Karpas-422 (cell line): ENCODE measurements at regions not wholly inside any gene's neighbourhood (a gene's known extent, or its start where the extent isn't known, plus 50 kb on each side); places are given as distances from the start of the nearest gene placed in this dataset.

Experiments
- DNase-seq: peaks from one replicate; pipeline ENCODE4 v3.0.0-alpha.2; 2015
- H2AFZ ChIP-seq: fragments of 200-600 bp; sonication (generic); 2 replicates; pipeline ENCODE4 v1.6.1; 2014; ENCODE audit warnings: antibody characterized with exemption, low read length, mixed read lengths
- H3K27ac ChIP-seq: fragments of 200-600 bp; sonication (generic); 2 replicates; pipeline ENCODE4 v1.5.1; 2014; ENCODE audit warnings: mild to moderate bottlenecking, low read length, moderate library complexity
- H3K27me3 ChIP-seq: fragments of 200-600 bp; sonication (generic); 2 replicates; pipeline ENCODE4 v1.6.1; 2014; ENCODE audit warnings: low read length, mixed read lengths
- H3K36me3 ChIP-seq: fragments of 200-600 bp; sonication (generic); 2 replicates; pipeline ENCODE4 v1.6.1; 2014; ENCODE audit warnings: low read length, mixed read lengths; ENCODE audit not compliant: insufficient read depth
- H3K4me1 ChIP-seq: fragments of 200-600 bp; sonication (generic); 2 replicates; pipeline ENCODE4 v1.6.1; 2014; ENCODE audit warnings: mild to moderate bottlenecking, low read length, mixed read lengths
- H3K4me2 ChIP-seq: fragments of 200-600 bp; sonication (generic); 2 replicates; pipeline ENCODE4 v1.6.1; 2014; ENCODE audit warnings: low read length, low read depth, mild to moderate bottlenecking; ENCODE audit not compliant: poor library complexity, severe bottlenecking
- H3K4me3 ChIP-seq: fragments of 200-600 bp; sonication (generic); 2 replicates; pipeline ENCODE4 v1.5.1; 2014; ENCODE audit warnings: mild to moderate bottlenecking, antibody characterized with exemption, low read length, mixed read lengths
- H3K79me2 ChIP-seq: fragments of 200-600 bp; sonication (generic); 2 replicates; pipeline ENCODE4 v1.6.1; 2014; ENCODE audit warnings: mild to moderate bottlenecking, low read length, mixed read lengths
- H3K9ac ChIP-seq: fragments of 200-600 bp; sonication (generic); 2 replicates; pipeline ENCODE4 v1.6.0; 2014; ENCODE audit warnings: low read length
- H3K9me2 ChIP-seq: fragments of 200-600 bp; sonication (generic), shearing (Covaris generic); replicated peaks from 2 replicates; pipeline ENCODE4 v1.6.0; 2014; ENCODE audit warnings: mild to moderate bottlenecking, low read length, moderate library complexity; ENCODE audit not compliant: insufficient read depth
- H3K9me3 ChIP-seq: fragments of 300-700, 200-600 bp; sonication (generic); 2 replicates; pipeline ENCODE4 v1.6.1; 2014; ENCODE audit warnings: low read length, mixed read lengths
- H4K20me1 ChIP-seq: fragments of 200-600 bp; sonication (generic); 2 replicates; pipeline ENCODE4 v1.6.1; 2014; ENCODE audit warnings: mild to moderate bottlenecking, antibody characterized with exemption, low read length, low read depth; ENCODE audit not compliant: insufficient read depth

DNA sequence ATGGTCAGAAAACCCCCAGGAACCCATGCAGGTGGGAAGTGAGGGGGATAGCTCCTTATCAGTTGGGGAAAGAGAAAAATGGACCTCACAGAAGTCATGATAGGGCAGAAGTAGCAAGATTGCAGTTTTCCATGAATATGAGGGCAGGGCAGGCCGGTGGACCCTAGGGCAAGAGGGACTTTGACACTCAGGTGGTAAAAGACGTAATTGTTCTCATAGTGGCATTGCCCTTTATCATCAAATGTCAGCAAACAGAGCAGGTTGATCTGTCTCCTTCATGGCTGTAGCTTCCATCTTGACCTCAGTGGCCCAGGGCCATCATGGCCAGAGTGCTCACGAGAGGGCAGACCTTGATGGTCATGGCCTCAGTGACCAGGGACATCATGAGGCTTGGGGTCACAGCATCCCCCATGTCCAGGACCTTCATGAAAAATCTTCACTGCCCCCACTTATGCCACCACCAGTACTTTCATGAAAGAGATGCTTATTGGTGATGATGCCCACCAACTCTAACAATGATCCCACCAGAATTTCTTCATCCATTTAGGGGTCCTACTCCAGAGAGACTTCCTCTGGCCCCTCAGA lies 127.1 kb downstream of the SNX19 start:
- no peaks in the 10 kb centered on the region for H3K9me3 ChIP-seq
- H3K4me2 ChIP-seq, result no peak overlapping the region
- H3K4me3 ChIP-seq, result no peak overlapping the region
- no peaks in the 10 kb centered on the region for H3K36me3 ChIP-seq
- no peaks in the 10 kb centered on the region for H4K20me1 ChIP-seq
- no peak overlapping the region for H2AFZ ChIP-seq
- DNase-seq, result no peak
- no peaks in the 10 kb centered on the region for H3K4me1 ChIP-seq
- no peak overlapping the region for H3K9ac ChIP-seq
- no peaks in the 10 kb centered on the region for H3K9me2 ChIP-seq
- H3K79me2 ChIP-seq, result no peaks in the 10 kb centered on the region
- no peak overlapping the region for H3K27ac ChIP-seq
- no peaks in the 10 kb centered on the region for H3K27me3 ChIP-seq

DNA sequence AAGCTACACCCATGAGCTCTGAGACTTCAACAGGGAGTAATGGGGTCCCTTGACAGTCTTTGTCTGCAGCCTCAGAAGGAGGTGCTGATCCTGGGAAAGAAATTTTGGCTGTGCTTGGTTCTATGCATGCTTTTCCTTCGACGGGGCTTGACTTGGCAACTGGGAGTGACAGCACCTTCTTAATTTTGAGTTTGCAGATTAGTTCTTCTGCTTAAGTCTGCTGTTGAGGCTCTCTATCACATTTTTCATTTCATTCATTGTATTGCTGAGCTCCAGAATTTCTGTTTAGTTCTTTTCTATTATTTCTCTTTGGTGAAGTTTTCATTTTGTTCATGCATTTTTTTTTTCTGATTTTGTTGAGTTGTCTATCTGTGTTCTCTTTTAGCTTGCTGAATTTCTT lies 125.6 kb downstream of the SNX19 start:
- DNase-seq, result no peak
- no peaks in the 10 kb centered on the region for H3K9me3 ChIP-seq
- no peak overlapping the region for H3K4me3 ChIP-seq
- H3K9me2 ChIP-seq, result no peaks in the 10 kb centered on the region
- H3K36me3 ChIP-seq, result no peaks in the 10 kb centered on the region
- no peak overlapping the region for H3K4me2 ChIP-seq
- no peaks in the 10 kb centered on the region for H3K79me2 ChIP-seq
- H3K9ac ChIP-seq, result no peak overlapping the region
- no peak overlapping the region for H2AFZ ChIP-seq
- no peaks in the 10 kb centered on the region for H3K27me3 ChIP-seq
- no peaks in the 10 kb centered on the region for H4K20me1 ChIP-seq
- no peak overlapping the region for H3K27ac ChIP-seq
- H3K4me1 ChIP-seq, result no peaks in the 10 kb centered on the region

DNA sequence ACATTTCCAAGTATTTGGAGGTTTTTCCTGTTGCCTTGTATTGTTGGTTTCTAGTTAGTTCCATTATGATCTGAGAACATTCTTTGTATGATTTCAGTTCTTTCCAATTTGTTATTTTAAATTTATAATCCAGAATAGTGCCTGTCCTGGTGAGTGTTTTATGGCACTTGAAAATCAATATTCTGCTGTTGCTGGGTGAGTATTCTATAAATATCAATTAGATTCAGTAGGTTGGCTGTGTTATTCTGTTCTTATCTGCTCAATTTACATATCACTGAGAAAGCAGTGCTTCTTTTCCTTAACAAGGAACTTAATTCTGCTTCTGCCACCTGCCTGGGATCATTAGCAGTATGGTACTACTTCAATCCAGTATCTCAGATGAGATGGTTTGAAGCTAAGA lies 123.5 kb downstream of the SNX19 start:
- Histone ChIP-seq H3K9me3 (no peaks in the 10 kb centered on the region), H2AFZ (no peak overlapping the region), H3K9me2 (no peaks in the 10 kb centered on the region), H3K27me3 (no peaks in the 10 kb centered on the region), H3K4me1 (no peaks in the 10 kb centered on the region), H3K27ac (no peak overlapping the region), H3K79me2 (no peaks in the 10 kb centered on the region), H4K20me1 (no peaks in the 10 kb centered on the region), H3K4me2 (no peak overlapping the region), H3K4me3 (no peak overlapping the region), H3K9ac (no peak overlapping the region), H3K36me3 (no peaks in the 10 kb centered on the region)
- no peak for DNase-seq

DNA sequence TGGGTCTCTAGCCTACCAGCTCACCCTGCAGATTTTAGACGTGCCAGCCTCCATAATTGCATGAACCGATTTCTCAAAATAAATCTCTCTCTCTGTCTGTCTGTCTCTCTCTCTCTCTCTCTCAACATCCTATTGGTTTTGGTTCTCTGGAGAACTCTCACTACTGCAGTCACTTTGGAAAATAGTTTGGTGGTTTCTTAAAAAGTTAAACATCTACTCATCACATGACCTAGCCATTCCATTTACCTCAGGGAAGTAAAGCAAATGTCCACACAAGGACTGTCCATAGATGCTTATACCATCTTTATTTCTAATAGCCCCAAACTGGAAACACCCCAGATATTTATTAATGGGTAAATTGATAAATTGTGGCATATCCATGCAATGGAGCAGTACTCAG lies 119.5 kb downstream of the SNX19 start:
- Histone ChIP-seq H2AFZ (no peak overlapping the region), H3K27me3 (no peaks in the 10 kb centered on the region), H4K20me1 (no peaks in the 10 kb centered on the region), H3K4me3 (no peak overlapping the region), H3K4me2 (no peak overlapping the region), H3K4me1 (no peaks in the 10 kb centered on the region), H3K36me3 (no peaks in the 10 kb centered on the region), H3K9me2 (no peaks in the 10 kb centered on the region), H3K9me3 (no peaks in the 10 kb centered on the region), H3K9ac (no peak overlapping the region), H3K27ac (no peak overlapping the region), H3K79me2 (no peaks in the 10 kb centered on the region)
- no peak for DNase-seq

DNA sequence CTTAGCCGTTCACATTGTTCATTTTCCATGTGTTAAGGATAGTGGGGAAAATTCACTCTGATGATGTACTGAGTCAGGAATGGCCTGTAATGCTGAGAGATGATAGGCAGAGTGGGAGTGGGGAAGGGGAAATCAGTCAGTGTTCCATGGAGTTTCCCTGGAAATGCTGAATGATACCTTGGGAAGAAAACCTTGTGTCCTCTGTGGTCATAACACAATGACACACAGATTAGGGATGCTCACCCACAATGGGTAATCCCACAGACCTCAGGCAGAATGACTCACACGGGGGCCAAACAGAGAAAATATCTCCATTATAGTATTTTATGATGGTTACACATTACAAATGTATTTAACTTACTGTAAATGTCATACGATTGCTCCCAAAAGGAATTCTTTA lies 118.0 kb downstream of the SNX19 start:
- Histone ChIP-seq H3K9me2 (no peaks in the 10 kb centered on the region), H3K79me2 (no peaks in the 10 kb centered on the region), H3K4me2 (no peak overlapping the region), H4K20me1 (no peaks in the 10 kb centered on the region), H3K36me3 (no peaks in the 10 kb centered on the region), H3K4me1 (no peaks in the 10 kb centered on the region), H2AFZ (no peak overlapping the region), H3K4me3 (no peak overlapping the region), H3K9me3 (no peaks in the 10 kb centered on the region), H3K27ac (no peak overlapping the region), H3K9ac (no peak overlapping the region), H3K27me3 (no peaks in the 10 kb centered on the region)
- no peak for DNase-seq

DNA sequence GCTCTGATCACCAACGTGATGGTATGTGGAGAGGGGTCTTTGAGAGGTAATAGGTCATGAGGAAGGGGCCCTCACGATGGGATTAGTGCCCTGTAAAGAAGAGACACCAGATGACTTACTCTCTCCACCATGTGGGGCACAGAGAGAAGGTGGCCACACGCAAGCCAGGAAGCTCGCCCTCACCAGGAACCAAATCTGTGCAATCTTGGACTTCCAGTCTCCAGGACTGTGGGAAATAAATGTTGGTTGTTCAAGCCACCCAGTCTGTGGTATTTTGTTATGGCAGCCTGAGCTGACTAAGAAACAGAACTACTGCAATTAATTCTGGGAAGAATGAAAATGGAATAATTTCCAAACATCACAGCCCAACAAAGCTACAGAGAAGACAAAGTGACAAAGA lies 117.5 kb downstream of the SNX19 start:
- H3K4me3 ChIP-seq, result no peak overlapping the region
- H3K4me1 ChIP-seq, result no peaks in the 10 kb centered on the region
- DNase-seq, result no peak
- no peaks in the 10 kb centered on the region for H3K79me2 ChIP-seq
- no peaks in the 10 kb centered on the region for H3K9me3 ChIP-seq
- H3K27ac ChIP-seq, result no peak overlapping the region
- H3K27me3 ChIP-seq, result no peaks in the 10 kb centered on the region
- no peak overlapping the region for H2AFZ ChIP-seq
- H3K36me3 ChIP-seq, result no peaks in the 10 kb centered on the region
- H3K9ac ChIP-seq, result no peak overlapping the region
- no peak overlapping the region for H3K4me2 ChIP-seq
- no peaks in the 10 kb centered on the region for H3K9me2 ChIP-seq
- no peaks in the 10 kb centered on the region for H4K20me1 ChIP-seq

DNA sequence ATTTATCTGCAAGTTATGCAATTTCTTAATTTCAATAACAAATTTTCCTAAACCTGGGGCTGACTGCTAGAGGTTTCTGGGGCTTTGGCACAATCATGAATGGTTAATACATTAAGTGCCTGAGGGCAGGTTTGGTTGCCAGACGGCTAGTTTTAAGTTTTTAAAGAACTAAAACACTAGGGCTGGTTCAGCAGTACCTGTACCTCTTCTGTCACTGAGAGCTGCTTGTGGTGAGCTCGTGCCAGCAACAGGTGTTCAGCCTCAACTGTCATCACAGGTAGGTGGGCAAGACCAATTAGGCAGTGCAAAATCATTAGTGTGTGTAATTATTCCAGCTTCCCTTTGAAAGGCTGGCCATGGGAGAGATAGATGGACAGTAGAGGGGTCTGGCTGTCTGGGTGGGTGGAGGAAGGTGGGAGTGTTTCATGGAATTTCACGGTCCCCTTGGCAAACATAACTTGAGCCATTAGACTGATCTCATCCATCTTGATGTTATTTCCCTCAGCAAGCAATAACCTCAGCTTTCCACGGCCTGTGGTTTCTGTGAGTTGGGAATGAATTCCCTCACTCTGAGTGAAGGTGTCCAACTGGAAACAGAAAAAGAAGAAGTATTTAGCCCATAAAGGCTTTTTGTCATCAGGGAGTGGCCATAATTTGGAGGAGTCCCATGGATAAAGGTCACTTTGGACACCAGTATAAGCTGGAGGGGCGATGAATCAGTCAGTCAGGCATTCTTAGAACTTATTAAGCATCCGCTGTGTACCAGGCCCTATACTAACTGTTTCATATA lies 114.8 kb downstream of the SNX19 start:
- H3K27ac ChIP-seq, result no peak overlapping the region
- no peaks in the 10 kb centered on the region for H3K79me2 ChIP-seq
- DNase-seq, result no peak

DNA sequence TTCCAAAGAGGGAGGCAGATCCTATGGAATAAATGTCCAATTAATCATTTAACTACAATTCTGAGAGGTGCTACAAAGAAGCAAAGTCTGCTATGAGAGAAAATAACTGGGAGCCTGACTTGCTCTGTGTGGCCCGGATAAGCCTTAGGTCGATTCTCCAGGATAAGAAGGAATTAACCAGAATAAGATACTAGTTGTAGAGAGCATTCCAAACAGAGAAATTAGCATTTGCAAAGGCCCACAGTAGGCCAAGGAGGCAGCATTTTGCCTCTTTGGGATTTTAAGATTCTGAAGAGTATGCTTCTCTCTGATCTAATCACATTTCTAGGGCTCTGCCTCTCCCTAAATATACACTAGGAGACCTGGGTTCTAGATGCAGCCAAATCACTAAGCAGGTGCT lies 113.7 kb downstream of the SNX19 start:
- no peak overlapping the region for H2AFZ ChIP-seq
- no peak for DNase-seq
- no peaks in the 10 kb centered on the region for H3K9me3 ChIP-seq

More for the DNA sequence above, 114.8 kb downstream of the SNX19 start:
- Histone ChIP-seq H3K4me1 (peaks cover 6% of the 10 kb centered on the region), H2AFZ (no peak overlapping the region), H3K4me3 (no peak overlapping the region), H3K9ac (no peak overlapping the region), H3K9me2 (no peaks in the 10 kb centered on the region), H4K20me1 (no peaks in the 10 kb centered on the region), H3K4me2 (no peak overlapping the region), H3K27me3 (no peaks in the 10 kb centered on the region), H3K36me3 (no peaks in the 10 kb centered on the region), H3K9me3 (no peaks in the 10 kb centered on the region)

More for the DNA sequence above, 113.7 kb downstream of the SNX19 start:
- no peaks in the 10 kb centered on the region for H3K27me3 ChIP-seq
- H3K4me3 ChIP-seq, result no peak overlapping the region
- H3K27ac ChIP-seq, result no peak overlapping the region
- no peak overlapping the region for H3K4me2 ChIP-seq
- H3K9me2 ChIP-seq, result no peaks in the 10 kb centered on the region
- H3K9ac ChIP-seq, result no peak overlapping the region
- peaks cover 14% of the 10 kb centered on the region for H3K4me1 ChIP-seq
- no peaks in the 10 kb centered on the region for H4K20me1 ChIP-seq
- no peaks in the 10 kb centered on the region for H3K79me2 ChIP-seq
- no peaks in the 10 kb centered on the region for H3K36me3 ChIP-seq
